ENCODE measurements at regions not wholly inside any gene's neighbourhood (a gene's known extent, or its start where the extent isn't known, plus 50 kb on each side); places are given as distances from the start of the nearest gene placed in this dataset.
"Not testable (repeated sequence)": the region's sequence is repeated elsewhere in the genome, so short reads cannot be mapped to it uniquely, and the experiment has no call there.

DNA sequence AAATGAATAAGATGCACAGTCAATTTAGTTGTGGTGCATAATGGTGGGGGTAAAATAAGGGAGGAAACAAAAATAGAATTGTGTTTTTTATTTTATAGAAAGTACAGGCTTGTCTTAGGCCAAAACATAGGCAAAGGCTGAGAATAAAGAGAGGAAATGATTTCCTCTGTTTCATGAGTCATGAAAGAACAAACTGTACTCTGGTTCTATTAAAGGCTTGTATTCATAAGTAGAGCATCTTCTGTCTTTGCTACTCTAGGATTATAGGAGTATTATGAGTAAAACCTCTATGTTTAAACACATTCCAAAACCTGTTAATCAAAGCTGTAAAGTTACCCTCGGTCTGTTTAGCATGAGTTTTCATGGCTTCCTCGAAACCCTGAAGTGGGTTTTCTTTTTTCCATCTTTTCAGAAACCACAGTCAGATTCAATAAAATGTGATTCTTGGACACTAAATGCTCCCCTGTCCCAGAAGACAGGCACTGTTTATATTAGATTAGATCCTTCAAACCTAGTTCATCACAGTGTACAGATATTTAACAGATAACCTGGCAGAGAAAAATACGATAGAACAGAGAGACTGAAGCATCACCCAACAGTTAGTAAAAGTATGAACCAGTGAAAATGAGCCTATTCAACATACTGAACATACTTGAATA lies 473.9 kb upstream of the CYLC2 start:
- Histone ChIP-seq H3K9ac (ENCODE audit: low read depth in 1 of 3, low read length in 3 of 3) (no peak overlapping the region), H3K27ac (ENCODE audit: low read depth, low read length) (no peak overlapping the region), H3K36me3 (ENCODE audit: control insufficient read depth in 3 of 3, insufficient read depth in 3 of 3, low read length in 3 of 3) (no peaks in the 10 kb centered on the region), H3K9me3 (ENCODE audit: control insufficient read depth in 3 of 3, low read length in 3 of 3) (no peaks in the 10 kb centered on the region), H3K4me1 (ENCODE audit: control insufficient read depth in 3 of 3, insufficient read depth in 3 of 3, low read length in 3 of 3) (no peaks in the 10 kb centered on the region), H3K27me3 (ENCODE audit: control insufficient read depth in 3 of 3, insufficient read depth in 3 of 3, low read length in 3 of 3) (no peaks in the 10 kb centered on the region), H3K4me3 (ENCODE audit: low read length in 3 of 3) (no peak overlapping the region)

DNA sequence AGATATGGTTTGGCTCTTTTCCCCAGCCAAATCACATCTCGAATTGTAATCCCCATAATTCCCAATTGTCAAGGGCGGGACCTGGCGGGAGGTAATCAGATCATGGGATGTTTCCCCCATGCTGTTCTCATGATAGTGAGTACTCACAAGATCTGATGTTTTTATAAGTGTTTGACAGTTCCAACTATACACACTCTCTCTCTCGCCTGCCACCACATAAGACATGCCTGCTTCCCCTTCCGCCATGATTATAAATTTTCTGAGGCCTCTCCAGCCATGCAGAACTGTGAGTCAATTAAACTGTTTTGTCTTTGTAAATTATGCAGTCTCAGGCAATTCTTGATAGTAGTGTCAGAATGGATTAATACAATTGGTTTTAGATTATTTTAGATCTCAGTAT lies 475.7 kb upstream of the CYLC2 start:
- H3K27ac ChIP-seq (ENCODE audit: low read depth, low read length): no peak overlapping the region
- no peak overlapping the region for H3K9ac ChIP-seq (ENCODE audit: low read depth in 1 of 3, low read length in 3 of 3)
- no peak overlapping the region for H3K4me3 ChIP-seq (ENCODE audit: low read length in 3 of 3)
- H3K9me3 ChIP-seq (ENCODE audit: control insufficient read depth in 3 of 3, low read length in 3 of 3): no peaks in the 10 kb centered on the region
- no peaks in the 10 kb centered on the region for H3K27me3 ChIP-seq (ENCODE audit: control insufficient read depth in 3 of 3, insufficient read depth in 3 of 3, low read length in 3 of 3)
- H3K36me3 ChIP-seq (ENCODE audit: control insufficient read depth in 3 of 3, insufficient read depth in 3 of 3, low read length in 3 of 3): no peaks in the 10 kb centered on the region
- no peaks in the 10 kb centered on the region for H3K4me1 ChIP-seq (ENCODE audit: control insufficient read depth in 3 of 3, insufficient read depth in 3 of 3, low read length in 3 of 3)

GRCh38 chr9:102518324-102518723 lies 476.8 kb upstream of the CYLC2 start:
- H3K36me3 ChIP-seq (ENCODE audit: control insufficient read depth in 3 of 3, insufficient read depth in 3 of 3, low read length in 3 of 3): no peaks in the 10 kb centered on the region
- no peak overlapping the region for H3K27ac ChIP-seq (ENCODE audit: low read depth, low read length)
- no peaks in the 10 kb centered on the region for H3K27me3 ChIP-seq (ENCODE audit: control insufficient read depth in 3 of 3, insufficient read depth in 3 of 3, low read length in 3 of 3)
- H3K4me3 ChIP-seq (ENCODE audit: low read length in 3 of 3): no peak overlapping the region
- no peaks in the 10 kb centered on the region for H3K4me1 ChIP-seq (ENCODE audit: control insufficient read depth in 3 of 3, insufficient read depth in 3 of 3, low read length in 3 of 3)
- no peak overlapping the region for H3K9ac ChIP-seq (ENCODE audit: low read depth in 1 of 3, low read length in 3 of 3)
- H3K9me3 ChIP-seq (ENCODE audit: control insufficient read depth in 3 of 3, low read length in 3 of 3): no peaks in the 10 kb centered on the region

GRCh38 chr9:102514541-102514940 lies 480.6 kb upstream of the CYLC2 start:
- H3K36me3 ChIP-seq (ENCODE audit: control insufficient read depth in 3 of 3, insufficient read depth in 3 of 3, low read length in 3 of 3): no peaks in the 10 kb centered on the region
- H3K4me1 ChIP-seq (ENCODE audit: control insufficient read depth in 3 of 3, insufficient read depth in 3 of 3, low read length in 3 of 3): no peaks in the 10 kb centered on the region
- no peak overlapping the region for H3K4me3 ChIP-seq (ENCODE audit: low read length in 3 of 3)
- no peak overlapping the region for H3K27ac ChIP-seq (ENCODE audit: low read depth, low read length)
- no peaks in the 10 kb centered on the region for H3K27me3 ChIP-seq (ENCODE audit: control insufficient read depth in 3 of 3, insufficient read depth in 3 of 3, low read length in 3 of 3)
- no peaks in the 10 kb centered on the region for H3K9me3 ChIP-seq (ENCODE audit: control insufficient read depth in 3 of 3, low read length in 3 of 3)
- H3K9ac ChIP-seq (ENCODE audit: low read depth in 1 of 3, low read length in 3 of 3): no peak overlapping the region

GRCh38 chr9:102507044-102507687 lies 488.0 kb upstream of the CYLC2 start:
- Histone ChIP-seq H3K9ac (ENCODE audit: low read depth in 1 of 3, low read length in 3 of 3) (no peak overlapping the region), H3K4me3 (ENCODE audit: low read length in 3 of 3) (no peak overlapping the region), H3K9me3 (ENCODE audit: control insufficient read depth in 3 of 3, low read length in 3 of 3) (no peaks in the 10 kb centered on the region), H3K27ac (ENCODE audit: low read depth, low read length) (no peak overlapping the region), H3K27me3 (ENCODE audit: control insufficient read depth in 3 of 3, insufficient read depth in 3 of 3, low read length in 3 of 3) (no peaks in the 10 kb centered on the region), H3K4me1 (ENCODE audit: control insufficient read depth in 3 of 3, insufficient read depth in 3 of 3, low read length in 3 of 3) (no peaks in the 10 kb centered on the region), H3K36me3 (ENCODE audit: control insufficient read depth in 3 of 3, insufficient read depth in 3 of 3, low read length in 3 of 3) (no peaks in the 10 kb centered on the region)

GRCh38 chr9:102506406-102506805 lies 488.7 kb upstream of the CYLC2 start:
- Histone ChIP-seq H3K9ac (ENCODE audit: low read depth in 1 of 3, low read length in 3 of 3) (no peak overlapping the region), H3K27ac (ENCODE audit: low read depth, low read length) (no peak overlapping the region), H3K9me3 (ENCODE audit: control insufficient read depth in 3 of 3, low read length in 3 of 3) (no peaks in the 10 kb centered on the region), H3K4me1 (ENCODE audit: control insufficient read depth in 3 of 3, insufficient read depth in 3 of 3, low read length in 3 of 3) (no peaks in the 10 kb centered on the region), H3K36me3 (ENCODE audit: control insufficient read depth in 3 of 3, insufficient read depth in 3 of 3, low read length in 3 of 3) (no peaks in the 10 kb centered on the region), H3K27me3 (ENCODE audit: control insufficient read depth in 3 of 3, insufficient read depth in 3 of 3, low read length in 3 of 3) (no peaks in the 10 kb centered on the region), H3K4me3 (ENCODE audit: low read length in 3 of 3) (no peak overlapping the region)

- no peak overlapping the region for H3K27ac ChIP-seq (ENCODE audit: low read depth, low read length)
- no peak overlapping the region for H3K9ac ChIP-seq (ENCODE audit: low read depth in 1 of 3, low read length in 3 of 3)
- no peaks in the 10 kb centered on the region for H3K27me3 ChIP-seq (ENCODE audit: control insufficient read depth in 3 of 3, insufficient read depth in 3 of 3, low read length in 3 of 3)
- H3K4me1 ChIP-seq (ENCODE audit: control insufficient read depth in 3 of 3, insufficient read depth in 3 of 3, low read length in 3 of 3): no peaks in the 10 kb centered on the region
- H3K4me3 ChIP-seq (ENCODE audit: low read length in 3 of 3): no peak overlapping the region
- no peaks in the 10 kb centered on the region for H3K9me3 ChIP-seq (ENCODE audit: control insufficient read depth in 3 of 3, low read length in 3 of 3)
- no peaks in the 10 kb centered on the region for H3K36me3 ChIP-seq (ENCODE audit: control insufficient read depth in 3 of 3, insufficient read depth in 3 of 3, low read length in 3 of 3)
Measured at GRCh38 chr9:102499468-102499867, 495.7 kb upstream of the CYLC2 start.

- Histone ChIP-seq H3K4me3 (ENCODE audit: low read length in 3 of 3) (no peak overlapping the region), H3K27ac (ENCODE audit: low read depth, low read length) (no peak overlapping the region), H3K4me1 (ENCODE audit: control insufficient read depth in 3 of 3, insufficient read depth in 3 of 3, low read length in 3 of 3) (no peaks in the 10 kb centered on the region), H3K36me3 (ENCODE audit: control insufficient read depth in 3 of 3, insufficient read depth in 3 of 3, low read length in 3 of 3) (no peaks in the 10 kb centered on the region), H3K27me3 (ENCODE audit: control insufficient read depth in 3 of 3, insufficient read depth in 3 of 3, low read length in 3 of 3) (no peaks in the 10 kb centered on the region), H3K9me3 (ENCODE audit: control insufficient read depth in 3 of 3, low read length in 3 of 3) (peaks cover 0 to 2% (median 0%) of the 10 kb centered on the region in 3 donors), H3K9ac (ENCODE audit: low read depth in 1 of 3, low read length in 3 of 3) (no peak overlapping the region)
Measured at GRCh38 chr9:102497709-102498108, 497.4 kb upstream of the CYLC2 start.

- H3K9ac ChIP-seq (ENCODE audit: low read depth in 1 of 3, low read length in 3 of 3); H3K27ac ChIP-seq (ENCODE audit: low read depth, low read length); H3K27me3 ChIP-seq (ENCODE audit: control insufficient read depth in 3 of 3, insufficient read depth in 3 of 3, low read length in 3 of 3); H3K4me3 ChIP-seq (ENCODE audit: low read length in 3 of 3); H3K36me3 ChIP-seq (ENCODE audit: control insufficient read depth in 3 of 3, insufficient read depth in 3 of 3, low read length in 3 of 3); H3K4me1 ChIP-seq (ENCODE audit: control insufficient read depth in 3 of 3, insufficient read depth in 3 of 3, low read length in 3 of 3); H3K9me3 ChIP-seq (ENCODE audit: control insufficient read depth in 3 of 3, low read length in 3 of 3): not testable (repeated sequence)
Measured at GRCh38 chr9:102486976-102487375, 508.2 kb upstream of the CYLC2 start.

- Histone ChIP-seq H3K27ac (ENCODE audit: low read depth, low read length) (no peak overlapping the region), H3K9me3 (ENCODE audit: control insufficient read depth in 3 of 3, low read length in 3 of 3) (no peaks in the 10 kb centered on the region), H3K4me1 (ENCODE audit: control insufficient read depth in 3 of 3, insufficient read depth in 3 of 3, low read length in 3 of 3) (no peaks in the 10 kb centered on the region), H3K27me3 (ENCODE audit: control insufficient read depth in 3 of 3, insufficient read depth in 3 of 3, low read length in 3 of 3) (no peaks in the 10 kb centered on the region), H3K9ac (ENCODE audit: low read depth in 1 of 3, low read length in 3 of 3) (no peak overlapping the region), H3K36me3 (ENCODE audit: control insufficient read depth in 3 of 3, insufficient read depth in 3 of 3, low read length in 3 of 3) (no peaks in the 10 kb centered on the region), H3K4me3 (ENCODE audit: low read length in 3 of 3) (no peak overlapping the region)
Measured at GRCh38 chr9:102483651-102484050, 511.5 kb upstream of the CYLC2 start.

All from skeletal muscle tissue (tissue), 3 donors.